ENCODE measurements at regions not wholly inside any gene's neighbourhood (a gene's known extent, or its start where the extent isn't known, plus 50 kb on each side); places are given as distances from the start of the nearest gene placed in this dataset.

GRCh38 chr4:45646885-45647590 lies 476.8 kb downstream of the GABRG1 start:
- no peak for DNase-seq (ENCODE audit: low spot score)

GRCh38 chr4:45640281-45640680 lies 483.6 kb downstream of the GABRG1 start:
- DNase-seq (ENCODE audit: low spot score) = no peak

GRCh38 chr4:45638641-45639040 lies 485.2 kb downstream of the GABRG1 start:
- DNase-seq (ENCODE audit: low spot score) = no peak

- DNase-seq (ENCODE audit: low spot score) = no peak
Measured at GRCh38 chr4:45636175-45636574, 487.7 kb downstream of the GABRG1 start.

- DNase-seq (ENCODE audit: low spot score) = no peak
Measured at GRCh38 chr4:45629717-45630116, 494.1 kb downstream of the GABRG1 start.

- DNase-seq (ENCODE audit: low spot score) = peak; percentile 32
Measured at GRCh38 chr4:45621971-45622370, 501.9 kb downstream of the GABRG1 start.

GRCh38 chr4:45620808-45621207 lies 503.0 kb downstream of the GABRG1 start:
- peak; percentile 61 for DNase-seq (ENCODE audit: low spot score)

GRCh38 chr4:45596379-45597101 lies 527.3 kb downstream of the GABRG1 start:
- DNase-seq (ENCODE audit: low spot score) = no peak

- peak; percentile 19 for DNase-seq (ENCODE audit: low spot score)
Measured at GRCh38 chr4:45580334-45580733, 543.5 kb downstream of the GABRG1 start.

GRCh38 chr4:45578874-45579273 lies 545.0 kb downstream of the GABRG1 start:
- no peak for DNase-seq (ENCODE audit: low spot score)

GRCh38 chr4:45576275-45576674 lies 547.6 kb downstream of the GABRG1 start:
- no peak for DNase-seq (ENCODE audit: low spot score)

GRCh38 chr4:45569619-45570018 lies 554.2 kb downstream of the GABRG1 start:
- DNase-seq (ENCODE audit: low spot score) = no peak

GRCh38 chr4:45568694-45569093 lies 555.2 kb downstream of the GABRG1 start:
- no peak for DNase-seq (ENCODE audit: low spot score)

GRCh38 chr4:45566896-45567603 lies 556.8 kb downstream of the GABRG1 start:
- DNase-seq (ENCODE audit: low spot score) = no peak

GRCh38 chr4:45554423-45554822 lies 569.4 kb downstream of the GABRG1 start:
- peak; percentile 11 for DNase-seq (ENCODE audit: low spot score)

GRCh38 chr4:45550766-45551366 lies 573.0 kb downstream of the GABRG1 start:
- DNase-seq (ENCODE audit: low spot score) = no peak

- DNase-seq (ENCODE audit: low spot score) = no peak
Measured at GRCh38 chr4:45539142-45539814, 584.6 kb downstream of the GABRG1 start.

GRCh38 chr4:45530498-45530897 lies 593.4 kb downstream of the GABRG1 start:
- no peak for DNase-seq (ENCODE audit: low spot score)

GRCh38 chr4:45527160-45527559 lies 596.7 kb downstream of the GABRG1 start:
- DNase-seq (ENCODE audit: low spot score) = no peak

- DNase-seq (ENCODE audit: low spot score) = no peak
Measured at GRCh38 chr4:45518832-45519231, 605.0 kb downstream of the GABRG1 start.

- no peak for DNase-seq (ENCODE audit: low spot score)
Measured at GRCh38 chr4:45502471-45502870, 621.4 kb downstream of the GABRG1 start.

- DNase-seq (ENCODE audit: low spot score) = no peak
Measured at GRCh38 chr4:45484740-45485139, 639.1 kb downstream of the GABRG1 start.

Measured in umbilical cord (tissue), 1 donor.